ENCODE measurements at regions not wholly inside any gene's neighbourhood (a gene's known extent, or its start where the extent isn't known, plus 50 kb on each side); places are given as distances from the start of the nearest gene placed in this dataset.

- no peak for DNase-seq
These were observed 496.9 kb downstream of the KCTD12 start for GRCh38 chr13:76389321-76389720.

- no peak for DNase-seq
These were observed 498.6 kb downstream of the KCTD12 start for GRCh38 chr13:76387566-76387965.

GRCh38 chr13:76386321-76386720, 499.9 kb downstream of the KCTD12 start:
- DNase-seq = no peak

- no peak for DNase-seq
These were observed 500.6 kb downstream of the KCTD12 start for GRCh38 chr13:76385586-76385985.

- no peak for DNase-seq
These were observed 502.3 kb downstream of the KCTD12 start for GRCh38 chr13:76383676-76384461.

GRCh38 chr13:76380446-76381065, 505.6 kb downstream of the KCTD12 start:
- no peak for DNase-seq

- DNase-seq = no peak
These were observed 506.7 kb downstream of the KCTD12 start for GRCh38 chr13:76379341-76380105.

GRCh38 chr13:76378767-76379166, 507.4 kb downstream of the KCTD12 start:
- no peak for DNase-seq

- DNase-seq = no peak
These were observed 522.4 kb downstream of the KCTD12 start for GRCh38 chr13:76363682-76364289.

- DNase-seq = no peak
These were observed 524.3 kb downstream of the KCTD12 start for GRCh38 chr13:76361868-76362267.

GRCh38 chr13:76351541-76352229, 534.5 kb downstream of the KCTD12 start:
- DNase-seq = no peak

- no peak for DNase-seq
These were observed 535.8 kb downstream of the KCTD12 start for GRCh38 chr13:76350399-76350798.

GRCh38 chr13:76349700-76350099, 536.5 kb downstream of the KCTD12 start:
- no peak for DNase-seq

- DNase-seq = no peak
These were observed 546.6 kb downstream of the KCTD12 start for GRCh38 chr13:76339649-76340048.

- no peak for DNase-seq
These were observed 548.2 kb downstream of the KCTD12 start for GRCh38 chr13:76338003-76338402.

- DNase-seq = no peak
These were observed 549.0 kb downstream of the KCTD12 start for GRCh38 chr13:76336889-76337844.

GRCh38 chr13:76335463-76335862, 550.7 kb downstream of the KCTD12 start:
- DNase-seq = no peak

- no peak for DNase-seq
These were observed 554.1 kb downstream of the KCTD12 start for GRCh38 chr13:76331943-76332712.

GRCh38 chr13:76330761-76331160, 555.4 kb downstream of the KCTD12 start:
- no peak for DNase-seq

- DNase-seq = no peak
These were observed 556.2 kb downstream of the KCTD12 start for GRCh38 chr13:76329866-76330580.
